A549 (cell line): ENCODE measurements at regions not wholly inside any gene's neighbourhood (a gene's known extent, or its start where the extent isn't known, plus 50 kb on each side); places are given as distances from the start of the nearest gene placed in this dataset.

ENCODE experiments used
- ATAC-seq, 2 experiments: fragments of 200-7000 bp in 1 of 2; fragments of >200 bp in 1 of 2; cut with Nextera tagmentation in 1 of 2; cut with Tn5 transposase in 1 of 2; 3 replicates each; pipeline versions ENCODE4 v1.8.0 to v1.9.1; 2018 to 2020; ENCODE audit warnings: mild to moderate bottlenecking in 1 of 2, moderate library complexity in 1 of 2
- CTCF ChIA-PET: fragments of 300-600 bp; sonication (Branson Sonifier 250); formaldehyde crosslinking; extraction: SDS; loops from one replicate; lab custom pipeline; 2021; ENCODE audit warnings: antibody characterized with exemption, inconsistent platforms; lab: Yijun Ruan, JAX
- POLR2A ChIA-PET: fragments of 350-600 bp; formaldehyde crosslinking; extraction: SDS; loops from one replicate; lab custom pipeline; 2021; ENCODE audit warnings: antibody characterized with exemption, inconsistent platforms; lab: Yijun Ruan, JAX
- DNase-seq, 2 experiments: peaks; one replicate each; pipeline versions ENCODE4 v3.0.0 to v3.0.0-alpha.2; 2011 to 2016; ENCODE audit warnings: low read depth in 1 of 2, low spot score in 1 of 2
- FAIRE-seq: peaks from 2 replicates; lab custom pipeline; 2011; peaks lifted over from hg19 to GRCh38; lab: Jason Lieb, UNC
- H3K27ac ChIP-seq, 2 experiments: fragments of >200 bp; sonication (Bioruptor Twin); formaldehyde crosslinking; 3 replicates each; pipeline ENCODE4 v1.5.1; 2016 to 2017
- H3K4me1 ChIP-seq: fragments of >200 bp; sonication (Bioruptor Twin); formaldehyde crosslinking; 3 replicates; pipeline ENCODE4 v1.6.1; 2016
- H3K4me2 ChIP-seq: fragments of >200 bp; sonication (Bioruptor Twin); formaldehyde crosslinking; 3 replicates; pipeline ENCODE4 v1.6.1; 2016
- H3K4me3 ChIP-seq: fragments of >200 bp; sonication (Bioruptor Twin); formaldehyde crosslinking; 3 replicates; pipeline ENCODE4 v1.5.1; 2016
- H3K9me3 ChIP-seq: fragments of >200 bp; sonication (Bioruptor Twin); formaldehyde crosslinking; 3 replicates; pipeline ENCODE4 v1.6.1; 2016
- BHLHE40 ChIP-seq: IDR thresholded peaks from 2 replicates; pipeline ENCODE4 v1.6.1; 2012; ENCODE audit warnings: low read depth, low read length, inconsistent platforms
- CHD2 ChIP-seq: fragments of 150-350 bp; IDR thresholded peaks from 2 replicates; pipeline ENCODE4 v1.6.1; 2014; ENCODE audit warnings: low read length; ENCODE audit not compliant: partially characterized antibody
- CTCF ChIP-seq: fragments of >200 bp; sonication (Bioruptor Twin); formaldehyde crosslinking; IDR thresholded peaks from 3 replicates; pipeline ENCODE4 v1.5.1; 2016
- E2F6 ChIP-seq: IDR thresholded peaks from 2 replicates; pipeline ENCODE4 v1.6.1; 2012; ENCODE audit warnings: low read depth, borderline replicate concordance
- EHMT2 ChIP-seq: fragments of 200-600 bp; sonication (generic); IDR thresholded peaks from 2 replicates; pipeline ENCODE4 v1.6.1; 2016; ENCODE audit warnings: antibody characterized with exemption, low read depth, mild to moderate bottlenecking, moderate library complexity
- ESRRA ChIP-seq: fragments of 150-350 bp; IDR thresholded peaks from 2 replicates; pipeline ENCODE4 v1.6.1; 2014; ENCODE audit warnings: mild to moderate bottlenecking, low read length, borderline replicate concordance
- FOSB ChIP-seq: fragments of 250-450 bp; sonication (Bioruptor Pico); IDR thresholded peaks from 2 replicates; pipeline ENCODE4 v1.5.0; 2020; ENCODE audit warnings: mild to moderate bottlenecking, moderate library complexity
- FOSL2 ChIP-seq, 2 experiments: fragments of 450-650 bp in 1 of 2; fragments of >200 bp in 1 of 2; sonication (Bioruptor Twin) in 1 of 2; formaldehyde crosslinking; IDR thresholded peaks; 2 replicates each; pipeline versions ENCODE4 v1.5.0 to v1.6.1; 2016 to 2020; ENCODE audit warnings: mild to moderate bottlenecking in 1 of 2, moderate library complexity in 1 of 2
- FOXS1 ChIP-seq: fragments of 250-450 bp; sonication (Bioruptor Pico); IDR thresholded peaks from 2 replicates; pipeline ENCODE4 v1.5.0; 2020; ENCODE audit warnings: mild to moderate bottlenecking, moderate library complexity
- GATA3 ChIP-seq: IDR thresholded peaks from 2 replicates; pipeline ENCODE4 v1.6.1; 2012; ENCODE audit warnings: borderline replicate concordance
- HDAC2 ChIP-seq: fragments of 200-600 bp; sonication (generic); IDR thresholded peaks from 2 replicates; pipeline ENCODE4 v1.6.1; 2016
- HOXA7 ChIP-seq: fragments of 250-450 bp; sonication (Bioruptor Pico); IDR thresholded peaks from 2 replicates; pipeline ENCODE4 v1.5.0; 2020; ENCODE audit warnings: mild to moderate bottlenecking, moderate library complexity
- HOXB13 ChIP-seq: fragments of 250-450 bp; sonication (Bioruptor Pico); IDR thresholded peaks from 2 replicates; pipeline ENCODE4 v1.5.0; 2020; ENCODE audit warnings: low read depth, mild to moderate bottlenecking, moderate library complexity
- JUN ChIP-seq, 2 experiments: fragments of >200 bp; sonication (Bioruptor Twin); formaldehyde crosslinking; IDR thresholded peaks; 2 replicates in 1 of 2; 3 replicates in 1 of 2; pipeline ENCODE4 v1.6.1; 2016 to 2017
- KDM5A ChIP-seq: fragments of 200-600 bp; sonication (generic); IDR thresholded peaks from 2 replicates; pipeline ENCODE4 v1.6.1; 2016; ENCODE audit warnings: antibody characterized with exemption, mild to moderate bottlenecking
- MAZ ChIP-seq: fragments of 150-350 bp; IDR thresholded peaks from 2 replicates; pipeline ENCODE4 v1.6.1; 2014; ENCODE audit warnings: antibody characterized with exemption, low read depth, low read length, borderline replicate concordance
- NR3C1 ChIP-seq: fragments of >200 bp; sonication (Bioruptor Twin); formaldehyde crosslinking; IDR thresholded peaks from 3 replicates; pipeline ENCODE4 v1.6.1; 2017
- PBX3 ChIP-seq: IDR thresholded peaks from 2 replicates; pipeline ENCODE4 v1.6.1; 2012
- PHF8 ChIP-seq: fragments of 200-600 bp; sonication (generic); IDR thresholded peaks from 2 replicates; pipeline ENCODE4 v1.6.1; 2016; ENCODE audit warnings: low read depth, mild to moderate bottlenecking, antibody characterized with exemption, moderate library complexity, borderline replicate concordance
- POLR2A ChIP-seq: IDR thresholded peaks from 2 replicates; pipeline ENCODE4 v1.6.1; 2012; ENCODE audit warnings: mild to moderate bottlenecking, low read length
- POLR2AphosphoS2 ChIP-seq: conservative IDR thresholded peaks from 2 replicates; pipeline ENCODE4 v1.6.1; 2012; ENCODE audit warnings: low read length, improper control_type of control experiment, inconsistent platforms
- RAD21 ChIP-seq, 2 experiments: fragments of >200 bp in 1 of 2; sonication (Bioruptor Twin) in 1 of 2; formaldehyde crosslinking in 1 of 2; IDR thresholded peaks in 1 of 2; conservative IDR thresholded peaks in 1 of 2; 2 replicates in 1 of 2; 3 replicates in 1 of 2; pipeline ENCODE4 v1.6.1; 2012 to 2018; ENCODE audit warnings: inconsistent platforms in 1 of 2
- RARB ChIP-seq: fragments of 250-450 bp; sonication (Bioruptor Pico); IDR thresholded peaks from 2 replicates; pipeline ENCODE4 v1.8.0; 2021; ENCODE audit warnings: mild to moderate bottlenecking, moderate library complexity
- REST ChIP-seq: fragments of 200-600 bp; sonication (generic); IDR thresholded peaks from 2 replicates; pipeline ENCODE4 v1.6.1; 2016; ENCODE audit warnings: antibody characterized with exemption, mild to moderate bottlenecking, moderate library complexity
- RFX5 ChIP-seq: fragments of 450-650 bp; IDR thresholded peaks from 2 replicates; pipeline ENCODE4 v1.7.1; 2014; ENCODE audit warnings: antibody characterized with exemption, mild to moderate bottlenecking, moderate library complexity
- SREBF2 ChIP-seq: fragments of 450-650 bp; IDR thresholded peaks from 2 replicates; pipeline ENCODE4 v1.6.1; 2014; ENCODE audit warnings: mild to moderate bottlenecking, moderate library complexity
- TFCP2L1 ChIP-seq: fragments of 250-450 bp; sonication (Bioruptor Pico); IDR thresholded peaks from 2 replicates; pipeline ENCODE4 v1.5.0; 2021; ENCODE audit warnings: mild to moderate bottlenecking
- TP53 ChIP-seq: fragments of 250-450 bp; sonication (Bioruptor Pico); IDR thresholded peaks from 2 replicates; pipeline ENCODE4 v1.5.0; 2021; ENCODE audit warnings: mild to moderate bottlenecking, moderate library complexity
- ZFP36 ChIP-seq: fragments of 450-650 bp; IDR thresholded peaks from 2 replicates; pipeline ENCODE4 v1.6.1; 2014; ENCODE audit warnings: borderline replicate concordance; ENCODE audit not compliant: partially characterized antibody
- WGBS: methylation state at CpG from one replicate; pipeline ENCODE4 v1.1.6; 2017; ENCODE audit errors: missing lambda C conversion rate; 5-methylcytosine and 5-hydroxymethylcytosine counted together

DNA sequence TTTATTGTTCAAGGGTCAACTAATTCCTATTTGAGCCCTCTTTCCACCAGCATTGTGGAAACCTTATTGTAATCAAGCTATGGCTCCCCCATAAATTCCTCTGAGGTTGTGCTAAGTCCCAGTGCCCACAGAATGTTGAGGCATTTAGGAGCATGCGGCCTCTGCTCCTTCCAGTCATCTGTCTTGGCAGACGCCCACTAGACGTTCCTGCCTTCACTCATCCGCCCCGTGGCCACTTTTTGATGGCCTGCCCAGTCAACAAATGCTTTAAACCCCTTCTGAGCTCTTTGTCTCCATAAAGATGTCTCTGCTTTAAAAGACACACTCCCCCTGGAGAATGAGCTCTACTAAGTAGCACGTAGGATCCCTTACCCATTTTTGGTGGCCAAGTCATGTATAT lies 104.7 kb downstream of the GAS1 start:
- Histone ChIP-seq H3K27ac (no peak overlapping the region), H3K4me3 (no peak overlapping the region)
- WGBS: 18% methylated on average over 6 of the region's 6 CpGs
- TF ChIP-seq TFCP2L1 (CRISPR knock-in tag) (no peak), RAD21 (conservative IDR thresholded peaks at IDR 0.05 in 1 of 2, IDR thresholded peaks at IDR 0.05 in 1 of 2) (no peak), SREBF2 (no peak), REST (no peak), PHF8 (no peak), ZFP36 (no peak), FOSB (CRISPR knock-in tag) (no peak), EHMT2 (no peak), POLR2A (no peak), CTCF (no peak), TP53 (CRISPR knock-in tag) (no peak), CHD2 (no peak), PBX3 (no peak), RFX5 (no peak), E2F6 (no peak), MAZ (no peak), BHLHE40 (no peak), HOXA7 (CRISPR knock-in tag) (no peak), ESRRA (no peak)
- TF ChIP-seq, all 56 proteins: peak for 0
- ChIA-PET POLR2A (no interaction called here), CTCF (interaction anchor here (0.9 kb wide), 1 partner anchor 9 kb away, joined by 5 read pairs; no protein-coding TSS in a partner anchor)
- Histone ChIP-seq H3K4me2 (no peak overlapping the region), H3K9me3 (no peaks in the 10 kb centered on the region), H3K4me1 (no peaks in the 10 kb centered on the region)
- ATAC-seq (no peak), DNase-seq (no peak), FAIRE-seq (no peak)

DNA sequence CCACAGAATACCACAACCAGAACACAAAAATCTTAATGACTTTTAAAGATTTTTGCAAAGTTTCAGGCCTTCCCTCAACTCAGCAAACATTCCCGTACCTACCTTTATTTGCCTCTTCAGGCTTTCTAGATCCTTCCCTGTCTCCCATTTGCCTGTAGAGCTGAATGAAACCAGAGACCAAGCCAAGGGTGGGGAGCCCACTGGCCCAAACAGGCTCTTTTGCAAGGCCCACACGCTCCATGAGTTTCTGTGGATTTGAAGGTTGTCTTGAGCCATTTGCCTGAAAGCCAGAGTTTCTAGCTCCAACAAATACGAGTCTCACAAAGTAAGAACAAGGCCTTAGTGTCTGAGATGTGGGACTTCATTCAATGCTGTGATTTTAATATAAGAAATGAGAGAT lies 107.8 kb downstream of the GAS1 start:
- ChIA-PET POLR2A (no interaction called here), CTCF (no interaction called here)
- WGBS: 14% methylated on average over 3 of the region's 3 CpGs
- Histone ChIP-seq H3K4me2 (no peak overlapping the region), H3K9me3 (no peaks in the 10 kb centered on the region), H3K4me1 (no peaks in the 10 kb centered on the region), H3K4me3 (no peak overlapping the region), H3K27ac (no peak overlapping the region)
- no peak for FAIRE-seq
- no peak for ATAC-seq
- DNase-seq: no peak
- no peak for TF ChIP-seq HOXB13 (CRISPR knock-in tag)
- TF ChIP-seq POLR2A: no peak
- TF ChIP-seq JUN (IDR thresholded peaks at IDR 0.05): no peak
- TF ChIP-seq GATA3: no peak
- no peak for TF ChIP-seq KDM5A
- no peak for TF ChIP-seq NR3C1
- TF ChIP-seq FOXS1 (CRISPR knock-in tag): no peak
- TF ChIP-seq POLR2AphosphoS2: no peak
- no peak for TF ChIP-seq HOXA7 (CRISPR knock-in tag)
- no peak for TF ChIP-seq E2F6
- TF ChIP-seq FOSB (CRISPR knock-in tag): no peak
- no peak for TF ChIP-seq RARB (CRISPR knock-in tag)
- TF ChIP-seq PBX3: no peak
- no peak for TF ChIP-seq FOSL2 (IDR thresholded peaks at IDR 0.05)
- no peak for TF ChIP-seq FOSL2 (CRISPR knock-in tag; IDR thresholded peaks at IDR 0.05)
- no peak for TF ChIP-seq HDAC2
